Liver (tissue), 8 donors: ENCODE measurements at regions not wholly inside any gene's neighbourhood (a gene's known extent, or its start where the extent isn't known, plus 50 kb on each side); places are given as distances from the start of the nearest gene placed in this dataset.

Source experiments
- DNase-seq: peaks from one replicate; pipeline ENCODE4 v3.0.0-alpha.2; 2017; ENCODE audit warnings: low spot score
- H3K27ac ChIP-seq, 2 donors: one replicate each; pipeline ENCODE4 v1.7.0; 2013; ENCODE audit warnings: inconsistent platforms in 2 of 2, low read length in 2 of 2, control low read depth in 1 of 2, low read depth in 1 of 2, mild to moderate bottlenecking in 1 of 2
- H3K27me3 ChIP-seq, 4 donors: one replicate each; pipeline versions ENCODE4 v1.6.1 to v1.7.0; 2013; ENCODE audit warnings: low read length in 3 of 4, inconsistent platforms in 1 of 4, mild to moderate bottlenecking in 1 of 4, moderate library complexity in 1 of 4; ENCODE audit not compliant: control insufficient read depth in 4 of 4, insufficient read depth in 4 of 4
- H3K36me3 ChIP-seq, 4 donors: one replicate each; pipeline versions ENCODE4 v1.6.1 to v1.7.0; 2013; ENCODE audit warnings: low read length in 3 of 4, mild to moderate bottlenecking in 3 of 4, low read depth in 1 of 4, moderate library complexity in 1 of 4; ENCODE audit not compliant: control insufficient read depth in 4 of 4, insufficient read depth in 3 of 4
- H3K4me1 ChIP-seq, 4 donors: one replicate each; pipeline versions ENCODE4 v1.6.1 to v1.7.0; 2013; ENCODE audit warnings: low read length in 3 of 4, mild to moderate bottlenecking in 3 of 4, moderate library complexity in 1 of 4; ENCODE audit not compliant: control insufficient read depth in 4 of 4, insufficient read depth in 4 of 4
- H3K4me3 ChIP-seq, 3 donors: one replicate each; pipeline versions ENCODE4 v1.6.1 to v1.7.0; 2013; ENCODE audit warnings: low read length in 3 of 3, control low read depth in 1 of 3, low read depth in 1 of 3, mild to moderate bottlenecking in 1 of 3
- H3K9ac ChIP-seq, 2 donors: one replicate each; pipeline ENCODE4 v1.7.0; 2013; ENCODE audit warnings: low read length in 2 of 2, mild to moderate bottlenecking in 2 of 2, moderate library complexity in 2 of 2, control low read depth in 1 of 2, low read depth in 1 of 2
- H3K9me3 ChIP-seq, 4 donors: one replicate each; pipeline versions ENCODE4 v1.6.1 to v1.7.0; 2013; ENCODE audit warnings: low read length in 3 of 4; ENCODE audit not compliant: control insufficient read depth in 4 of 4
- ATF3 ChIP-seq: IDR thresholded peaks from 2 replicates; pipeline ENCODE4 v1.6.1; 2016; ENCODE audit warnings: antibody characterized with exemption
- CTCF ChIP-seq: fragments of 150-350 bp; IDR thresholded peaks from 2 replicates; pipeline ENCODE4 v1.5.1; 2017; ENCODE audit warnings: improper control_type of control experiment, low read depth, low read length; ENCODE audit not compliant: missing input control
- EGR1 ChIP-seq, 2 donors: IDR thresholded peaks; 2 replicates each; pipeline ENCODE4 v1.6.1; 2016 to 2018; ENCODE audit warnings: antibody characterized with exemption in 2 of 2, low read depth in 2 of 2
- FOXA1 ChIP-seq: IDR thresholded peaks from 2 replicates; pipeline ENCODE4 v1.6.1; 2016; ENCODE audit warnings: antibody characterized with exemption
- FOXA2 ChIP-seq: IDR thresholded peaks from 2 replicates; pipeline ENCODE4 v1.6.1; 2016; ENCODE audit warnings: antibody characterized with exemption
- HNF4A ChIP-seq, 2 donors: conservative IDR thresholded peaks; 2 replicates each; pipeline ENCODE4 v1.6.1; 2016; ENCODE audit warnings: antibody characterized with exemption in 2 of 2, mild to moderate bottlenecking in 2 of 2
- JUND ChIP-seq, 2 donors: IDR thresholded peaks; 2 replicates each; pipeline ENCODE4 v1.6.1; 2016; ENCODE audit warnings: antibody characterized with exemption in 2 of 2
- MAX ChIP-seq: IDR thresholded peaks from 2 replicates; pipeline ENCODE4 v1.6.1; 2016; ENCODE audit warnings: antibody characterized with exemption
- NR2F2 ChIP-seq: IDR thresholded peaks from 2 replicates; pipeline ENCODE4 v1.6.1; 2016; ENCODE audit warnings: antibody characterized with exemption
- RAD21 ChIP-seq, 2 donors: IDR thresholded peaks; 2 replicates each; pipeline ENCODE4 v1.6.1; 2016; ENCODE audit warnings: antibody characterized with exemption in 2 of 2, mild to moderate bottlenecking in 2 of 2
- REST ChIP-seq: IDR thresholded peaks from 2 replicates; pipeline ENCODE4 v1.6.1; 2016; ENCODE audit warnings: antibody characterized with exemption, mild to moderate bottlenecking
- RXRA ChIP-seq, 2 donors: IDR thresholded peaks; 2 replicates each; pipeline ENCODE4 v1.6.1; 2017 to 2018; ENCODE audit warnings: antibody characterized with exemption in 2 of 2, mild to moderate bottlenecking in 1 of 2
- SP1 ChIP-seq: IDR thresholded peaks from 2 replicates; pipeline ENCODE4 v1.6.1; 2018; ENCODE audit warnings: antibody characterized with exemption, mild to moderate bottlenecking
- TAF1 ChIP-seq: conservative IDR thresholded peaks from 2 replicates; pipeline ENCODE4 v1.6.1; 2016; ENCODE audit warnings: antibody characterized with exemption, mild to moderate bottlenecking
- YY1 ChIP-seq: IDR thresholded peaks from 2 replicates; pipeline ENCODE4 v1.6.1; 2016; ENCODE audit warnings: antibody characterized with exemption, mild to moderate bottlenecking
- ZBTB33 ChIP-seq: IDR thresholded peaks from 2 replicates; pipeline ENCODE4 v1.6.1; 2016; ENCODE audit warnings: antibody characterized with exemption
- WGBS: extraction: QIAGEN DNeasy Blood & Tissue Kit; methylation state at CpG from one replicate; pipeline ENCODE4 v1.1.7; 2013; 5-methylcytosine and 5-hydroxymethylcytosine counted together
- donor health status: healthy.
- donor health status: healthy.
- donor health status: healthy.
- donor health status: healthy.
- donor health status: healthy.

GRCh38 chr11:15645201-15645600 lies 530.5 kb downstream of the INSC start:
- DNase-seq: no peak
- no peak overlapping the region for H3K27ac ChIP-seq
- no peak overlapping the region for H3K4me3 ChIP-seq
- H3K36me3 ChIP-seq: no peaks in the 10 kb centered on the region
- 87% methylated on average over 1 of the region's 1 CpG for WGBS
- H3K9me3 ChIP-seq: no peaks in the 10 kb centered on the region
- peaks cover 0 to 4% (median under 1%) of the 10 kb centered on the region in 4 donors for H3K4me1 ChIP-seq
- H3K27me3 ChIP-seq: no peaks in the 10 kb centered on the region
- TF ChIP-seq SP1 (no peak), RXRA (IDR thresholded peaks at IDR 0.05) (no peak), NR2F2 (no peak)
- no peak overlapping the region for H3K9ac ChIP-seq

- Histone ChIP-seq H3K4me3 (no peak overlapping the region), H3K4me1 (peaks cover 0 to 10% (median 6%) of the 10 kb centered on the region in 4 donors), H3K9ac (no peak overlapping the region), H3K27ac (peak overlapping the region in 1 of 2 donors; percentile 39), H3K9me3 (no peaks in the 10 kb centered on the region), H3K27me3 (no peaks in the 10 kb centered on the region), H3K36me3 (no peaks in the 10 kb centered on the region)
- no peak for DNase-seq
- TF ChIP-seq TAF1 (no peak), YY1 (no peak), NR2F2 (no peak), FOXA2 (no peak), EGR1 (IDR thresholded peaks at IDR 0.05; ENCODE audit: low read depth in 2 of 2) (no peak), ZBTB33 (no peak), RAD21 (IDR thresholded peaks at IDR 0.05) (no peak), JUND (IDR thresholded peaks at IDR 0.05) (no peak), SP1 (no peak), MAX (no peak), FOXA1 (no peak), ATF3 (no peak), REST (no peak), CTCF (no peak), HNF4A (conservative IDR thresholded peaks at IDR 0.05) (no peak)
- 51% methylated on average over 14 of the region's 14 CpGs for WGBS
These were observed 534.8 kb downstream of the INSC start for GRCh38 chr11:15649371-15650104.
